PC-3 (cell line): ENCODE measurements at regions not wholly inside any gene's neighbourhood (a gene's known extent, or its start where the extent isn't known, plus 50 kb on each side); places are given as distances from the start of the nearest gene placed in this dataset.

ENCODE experiments used
- CTCF ChIP-seq: fragments of 300-600 bp; sonication (generic); conservative IDR thresholded peaks from 2 replicates; pipeline ENCODE4 v1.5.1; 2017; ENCODE audit warnings: antibody characterized with exemption, low read depth, mild to moderate bottlenecking, low read length
- EZH2 ChIP-seq: fragments of 300-600 bp; sonication (generic); IDR thresholded peaks from one replicate; pipeline ENCODE4 v1.6.1; 2017; ENCODE audit warnings: antibody characterized with exemption, mild to moderate bottlenecking, low read length; ENCODE audit not compliant: unreplicated experiment
- EZH2phosphoT487 ChIP-seq: fragments of 300-600 bp; sonication (generic); IDR thresholded peaks from 2 replicates; pipeline ENCODE4 v1.6.1; 2018; ENCODE audit warnings: mild to moderate bottlenecking, antibody characterized with exemption, low read length, borderline replicate concordance

- TF ChIP-seq CTCF (no peak), EZH2 (no peak), EZH2phosphoT487 (no peak)
Measured at GRCh38 chrX:121987835-121988234, 940.4 kb downstream of the GLUD2 start.
